Aorta (tissue), 5 donors: ENCODE measurements at regions not wholly inside any gene's neighbourhood (a gene's known extent, or its start where the extent isn't known, plus 50 kb on each side); places are given as distances from the start of the nearest gene placed in this dataset.
"Not testable (repeated sequence)": the region's sequence is repeated elsewhere in the genome, so short reads cannot be mapped to it uniquely, and the experiment has no call there.

Experiments used
- ATAC-seq: fragments of 200-7000 bp; cut with Tn5 transposase; one replicate; pipeline ENCODE4 v1.9.1; 2022; ENCODE audit warnings: moderate library complexity; ENCODE audit not compliant: low FRiP score
- DNase-seq, 2 donors: peaks; one replicate each; pipeline ENCODE4 v3.0.0-alpha.2; 2020
- H3K27ac ChIP-seq, 2 donors: one replicate each; pipeline ENCODE4 v1.5.1; 2013; ENCODE audit warnings: low read length in 2 of 2, mild to moderate bottlenecking in 2 of 2, moderate library complexity in 2 of 2, control low read depth in 1 of 2, inconsistent platforms in 1 of 2, low read depth in 1 of 2
- H3K27me3 ChIP-seq, 2 donors: one replicate each; pipeline ENCODE4 v1.6.1; 2013; ENCODE audit warnings: control low read depth in 1 of 2, low read length in 1 of 2, mild to moderate bottlenecking in 1 of 2, moderate library complexity in 1 of 2; ENCODE audit not compliant: insufficient read depth in 2 of 2, control insufficient read depth in 1 of 2
- H3K36me3 ChIP-seq, 2 donors: one replicate each; pipeline ENCODE4 v1.6.1; 2013; ENCODE audit warnings: control low read depth in 1 of 2, low read length in 1 of 2, mild to moderate bottlenecking in 1 of 2; ENCODE audit not compliant: insufficient read depth in 2 of 2, control insufficient read depth in 1 of 2
- H3K4me1 ChIP-seq, 2 donors: one replicate each; pipeline ENCODE4 v1.6.1; 2013; ENCODE audit warnings: low read length in 2 of 2, control low read depth in 1 of 2, mild to moderate bottlenecking in 1 of 2, moderate library complexity in 1 of 2; ENCODE audit not compliant: insufficient read depth in 2 of 2, control insufficient read depth in 1 of 2
- H3K4me3 ChIP-seq, 2 donors: one replicate each; pipeline ENCODE4 v1.5.1; 2013; ENCODE audit warnings: low read length in 2 of 2, control low read depth in 1 of 2, mild to moderate bottlenecking in 1 of 2
- H3K9me3 ChIP-seq: one replicate; pipeline ENCODE4 v1.6.1; 2013; ENCODE audit warnings: mild to moderate bottlenecking, low read length; ENCODE audit not compliant: control insufficient read depth
- WGBS, 2 donors: extraction: QIAGEN DNeasy Blood & Tissue Kit; methylation state at CpG; one replicate each; pipeline ENCODE4 v1.1.7; 2013; 5-methylcytosine and 5-hydroxymethylcytosine counted together
- intact Hi-C, 2 donors: fragments of 100-400 bp; cut with DNase I; formaldehyde crosslinking; loops; one replicate each; pipeline versions ENCODE4 v1.14.2 to v1.15.0; 2022
- donor health status: healthy with polysubstance abuse.
- donor health status: Bipolar disorder and iron deficiency.
- donor health status: DM: no; HTN: no; CAD: no.
- donor health status: DM: no; HTN: no; CAD: no.
- donor health status: DM: yes; HTN: yes; CAD: no.

- DNase-seq = no peak
- 74 to 81% methylated on average over 5 of the region's 5 CpGs for WGBS, 2 donors
These were observed 65.6 kb upstream of the C10orf90 start for GRCh38 chr10:126736142-126736541.

GRCh38 chr10:126736727-126737126 lies 66.2 kb upstream of the C10orf90 start:
- intact Hi-C loops = no loop called here
- Histone ChIP-seq H3K27ac (no peak overlapping the region), H3K27me3 (no peaks in the 10 kb centered on the region), H3K9me3 (no peaks in the 10 kb centered on the region), H3K4me1 (no peaks in the 10 kb centered on the region), H3K36me3 (no peaks in the 10 kb centered on the region), H3K4me3 (no peak overlapping the region)
- 51 to 55% methylated on average over 2 of the region's 2 CpGs for WGBS, 2 donors
- no peak for DNase-seq
- no peak for ATAC-seq

More at GRCh38 chr10:126736142-126736541, 65.6 kb upstream of the C10orf90 start:
- Histone ChIP-seq H3K4me3 (no peak overlapping the region), H3K9me3 (no peaks in the 10 kb centered on the region), H3K27me3 (no peaks in the 10 kb centered on the region), H3K27ac (no peak overlapping the region), H3K36me3 (no peaks in the 10 kb centered on the region), H3K4me1 (no peaks in the 10 kb centered on the region)
- intact Hi-C loops = no loop called here
- ATAC-seq = no peak

GRCh38 chr10:126738001-126738400 lies 67.5 kb upstream of the C10orf90 start:
- Histone ChIP-seq H3K4me1 (no peaks in the 10 kb centered on the region), H3K9me3 (no peaks in the 10 kb centered on the region), H3K36me3 (no peaks in the 10 kb centered on the region), H3K27ac (no peak overlapping the region), H3K4me3 (no peak overlapping the region), H3K27me3 (no peaks in the 10 kb centered on the region)
- intact Hi-C loops = no loop called here
- 85 to 89% methylated on average over 4 of the region's 4 CpGs for WGBS, 2 donors
- ATAC-seq (no peak), DNase-seq (no peak)

DNA sequence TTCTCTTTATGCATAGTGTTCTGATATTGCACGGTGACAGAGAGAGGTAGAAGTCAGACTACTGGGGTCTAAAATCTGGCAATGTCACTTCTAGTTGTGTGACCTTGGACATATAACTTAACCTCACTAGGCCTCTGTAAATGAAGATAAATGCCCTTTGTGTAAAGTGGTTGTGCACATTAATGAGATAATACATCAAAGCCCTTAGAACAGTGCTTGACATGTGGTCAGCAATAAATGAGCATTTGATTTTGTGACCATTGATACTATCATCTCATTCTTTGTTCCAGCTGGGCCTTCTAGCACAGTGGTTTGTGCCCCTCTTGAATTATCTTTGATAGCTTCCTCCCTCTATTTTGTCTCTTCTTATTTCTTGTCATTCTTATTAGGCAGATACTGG lies 74.1 kb upstream of the C10orf90 start:
- Histone ChIP-seq H3K9me3 (no peaks in the 10 kb centered on the region), H3K4me3 (no peak overlapping the region), H3K4me1 (no peaks in the 10 kb centered on the region), H3K27me3 (no peaks in the 10 kb centered on the region), H3K36me3 (no peaks in the 10 kb centered on the region), H3K27ac (no peak overlapping the region)
- intact Hi-C loops = no loop called here
- ATAC-seq = no peak
- 77 to 93% methylated on average over 1 of the region's 1 CpG for WGBS, 2 donors
- DNase-seq = no peak

DNA sequence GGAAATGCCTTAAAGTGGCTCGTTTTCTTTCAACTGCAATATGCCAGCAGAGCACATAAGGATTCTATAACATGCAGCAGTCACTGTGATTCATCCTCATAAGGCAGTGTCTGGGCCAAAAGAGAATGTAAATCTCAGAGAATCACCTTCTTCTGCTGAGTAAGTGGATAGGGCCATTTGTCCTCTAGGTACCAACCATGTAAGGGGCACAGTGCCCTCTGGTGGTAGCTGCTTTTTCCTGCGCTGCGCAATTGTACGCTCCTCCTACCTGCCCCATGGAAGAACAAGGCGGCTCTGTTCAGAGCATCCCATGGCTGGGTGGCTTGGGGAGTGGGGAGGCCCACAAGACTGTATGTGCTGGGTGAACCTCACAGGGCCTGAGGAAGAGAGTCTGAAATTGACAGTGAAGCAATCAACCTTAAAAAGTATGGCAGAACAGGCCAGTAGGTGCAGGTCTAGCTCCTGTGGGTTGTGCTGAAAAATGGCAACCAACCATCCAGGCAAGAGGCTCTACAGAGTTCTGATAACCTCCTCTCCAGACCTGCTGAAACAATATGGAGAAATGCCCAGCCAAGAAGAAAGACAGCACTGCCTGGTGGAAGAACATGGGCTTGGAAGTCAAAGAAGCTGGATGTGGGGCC lies 78.6 kb upstream of the C10orf90 start:
- Histone ChIP-seq H3K4me1 (no peaks in the 10 kb centered on the region), H3K9me3 (no peaks in the 10 kb centered on the region), H3K36me3 (no peaks in the 10 kb centered on the region), H3K27me3 (no peaks in the 10 kb centered on the region), H3K27ac (no peak overlapping the region), H3K4me3 (no peak overlapping the region)
- DNase-seq (peak in 1 of 2 donors; percentile 55), ATAC-seq (peak; percentile 66)
- WGBS, 2 donors = 8 to 12% methylated on average over 5 of the region's 5 CpGs
- intact Hi-C loops = no loop called here

DNA sequence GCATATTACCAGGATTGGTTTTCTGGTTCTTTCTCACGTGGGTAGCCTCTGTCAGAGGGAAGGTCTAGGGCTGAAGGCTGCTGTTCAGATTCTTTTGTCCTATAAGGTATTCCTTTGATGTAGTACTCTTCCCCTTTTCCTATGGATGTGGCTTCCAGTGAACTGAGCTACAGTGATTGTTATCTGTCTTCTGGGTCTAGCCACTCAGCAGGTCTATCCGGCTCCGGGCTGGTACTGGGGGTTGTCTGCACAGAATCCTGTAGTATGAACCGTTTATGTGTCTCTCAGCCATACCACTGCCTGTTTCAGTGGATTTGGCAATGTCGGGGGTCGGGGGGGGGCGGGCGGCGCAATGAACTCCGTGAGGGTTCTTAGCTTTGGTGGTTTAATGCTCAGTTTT lies 84.5 kb upstream of the C10orf90 start:
- DNase-seq (no peak), ATAC-seq (no peak)
- Histone ChIP-seq H3K9me3 (no peaks in the 10 kb centered on the region), H3K4me3 (no peak overlapping the region), H3K27me3 (no peaks in the 10 kb centered on the region), H3K27ac (no peak overlapping the region), H3K36me3 (no peaks in the 10 kb centered on the region), H3K4me1 (no peaks in the 10 kb centered on the region)
- WGBS, 2 donors = 73 to 90% methylated on average over 10 of the region's 10 CpGs
- intact Hi-C loops = no loop called here

DNA sequence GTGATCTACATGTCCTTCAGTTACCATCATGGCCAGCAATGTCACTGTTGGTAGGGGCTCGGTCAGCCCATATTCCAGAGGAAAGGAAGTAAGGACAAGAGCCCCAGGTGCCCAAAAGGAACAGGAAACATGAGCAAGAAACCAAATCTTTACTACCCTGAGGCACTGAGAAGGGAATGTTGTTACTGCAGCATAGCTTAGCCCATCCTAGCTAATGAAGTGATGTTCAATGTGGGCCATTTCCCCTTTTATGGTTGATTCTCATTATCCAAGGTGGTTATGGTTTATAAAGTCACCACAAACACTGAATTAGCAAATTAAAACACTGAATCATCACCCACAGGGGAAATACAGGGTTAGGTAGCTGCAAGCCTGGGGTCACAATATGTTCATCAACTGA lies 88.4 kb upstream of the C10orf90 start:
- no peak overlapping the region for H3K4me3 ChIP-seq
- DNase-seq = no peak
- H3K27me3 ChIP-seq = no peaks in the 10 kb centered on the region
- no peaks in the 10 kb centered on the region for H3K4me1 ChIP-seq
- H3K9me3 ChIP-seq = no peaks in the 10 kb centered on the region
- ATAC-seq = no peak
- 95 to 96% methylated on average over 1 of the region's 1 CpG for WGBS, 2 donors
- H3K36me3 ChIP-seq = no peaks in the 10 kb centered on the region
- H3K27ac ChIP-seq = no peak overlapping the region
- intact Hi-C loops = no loop called here

- intact Hi-C loops = no loop called here
- ATAC-seq = no peak
- Histone ChIP-seq H3K27ac (no peak overlapping the region), H3K36me3 (no peaks in the 10 kb centered on the region), H3K9me3 (no peaks in the 10 kb centered on the region), H3K4me1 (no peaks in the 10 kb centered on the region), H3K4me3 (no peak overlapping the region), H3K27me3 (no peaks in the 10 kb centered on the region)
- DNase-seq = no peak
- WGBS, 2 donors = 65 to 67% methylated on average over 4 of the region's 4 CpGs
These were observed 89.0 kb upstream of the C10orf90 start for GRCh38 chr10:126759531-126759930.

- WGBS, 2 donors = 52 to 57% methylated on average over 6 of the region's 6 CpGs
- ATAC-seq, H3K27me3 ChIP-seq, H3K4me1 ChIP-seq, DNase-seq, H3K9me3 ChIP-seq, intact Hi-C loops, H3K27ac ChIP-seq, H3K4me3 ChIP-seq, H3K36me3 ChIP-seq: not testable (repeated sequence)
These were observed 96.2 kb upstream of the C10orf90 start for GRCh38 chr10:126766646-126767045.
